DMS 273 (cell line): ENCODE measurements at regions not wholly inside any gene's neighbourhood (a gene's known extent, or its start where the extent isn't known, plus 50 kb on each side); places are given as distances from the start of the nearest gene placed in this dataset.
A peak's percentile ranks its signal among the peaks of the same experiment; 100 is the strongest.

Experiments
- DNase-seq: peaks from one replicate; lab custom pipeline; 2025; ENCODE audit not compliant: unreplicated experiment; lab: John Stamatoyannopoulos, UW

GRCh38 chr3:98969295-98969694 lies 67.8 kb upstream of the DCBLD2 start:
- no peak for DNase-seq

- DNase-seq: no peak
Measured at GRCh38 chr3:98968824-98969223, 67.3 kb upstream of the DCBLD2 start.

DNA sequence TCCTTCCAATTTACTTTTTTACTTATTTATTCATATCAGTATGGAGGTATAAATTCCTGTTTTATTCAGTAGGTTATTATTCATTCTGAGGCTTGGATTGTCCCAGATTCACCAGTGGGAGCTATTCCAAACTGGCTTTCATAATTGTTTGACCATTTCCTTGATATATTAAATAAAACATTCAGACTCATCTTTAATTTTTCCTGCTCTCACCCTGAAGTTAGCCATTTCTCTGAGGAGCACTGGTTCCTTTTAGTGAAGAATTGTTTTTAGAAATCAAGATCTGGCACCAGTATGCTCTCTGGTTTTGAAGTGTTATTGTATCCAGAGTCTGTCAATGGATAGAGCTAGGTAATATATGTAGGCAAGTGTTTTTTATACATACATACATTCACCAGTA lies 66.9 kb upstream of the DCBLD2 start:
- no peak for DNase-seq

DNA sequence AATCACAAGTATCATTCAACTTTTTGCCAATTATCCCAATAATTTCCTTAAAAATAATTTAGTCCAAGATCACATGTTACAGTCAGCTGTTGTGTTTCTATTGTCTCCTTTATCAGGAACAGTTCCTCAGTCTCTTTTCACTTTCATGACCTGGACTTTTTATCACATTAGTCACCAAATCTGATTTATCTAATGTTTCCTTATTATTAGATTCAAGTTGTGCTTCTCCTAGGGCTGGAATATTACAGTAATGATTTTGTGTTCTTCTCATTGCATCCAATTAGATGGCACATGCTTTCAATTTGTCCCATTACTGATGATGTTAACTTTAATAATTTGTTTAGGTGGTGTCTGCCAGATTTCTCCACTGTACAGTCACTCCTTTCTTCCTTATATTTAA lies 66.3 kb upstream of the DCBLD2 start:
- no peak for DNase-seq

- DNase-seq: peak; percentile 41
Measured at GRCh38 chr3:98966862-98967546, 65.5 kb upstream of the DCBLD2 start.

- DNase-seq: no peak
Measured at GRCh38 chr3:98966434-98966833, 64.9 kb upstream of the DCBLD2 start.

DNA sequence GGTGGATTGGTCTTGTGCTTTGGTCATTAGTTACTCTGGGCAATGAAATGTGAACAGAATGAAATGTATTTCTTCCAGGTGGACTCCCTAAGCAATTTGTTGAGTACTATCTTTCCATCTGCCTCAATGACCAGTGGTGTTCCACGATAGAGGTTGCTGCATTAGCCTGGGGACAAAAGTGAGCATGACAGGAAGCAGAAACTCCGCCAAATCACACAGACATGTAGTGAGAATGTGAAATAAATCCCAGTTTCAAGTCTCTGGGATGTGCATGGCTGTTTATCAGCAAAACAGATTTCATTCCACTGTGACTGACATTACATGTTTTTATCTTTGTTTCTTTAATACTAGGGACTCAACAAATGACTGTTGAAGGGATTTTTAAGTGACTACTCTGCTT lies 63.3 kb upstream of the DCBLD2 start:
- DNase-seq: no peak

GRCh38 chr3:98963546-98963945 lies 62.1 kb upstream of the DCBLD2 start:
- no peak for DNase-seq

GRCh38 chr3:98962951-98963350 lies 61.5 kb upstream of the DCBLD2 start:
- DNase-seq: no peak

GRCh38 chr3:98962189-98962930 lies 60.9 kb upstream of the DCBLD2 start:
- DNase-seq: no peak

GRCh38 chr3:98961161-98962155 lies 60.0 kb upstream of the DCBLD2 start:
- DNase-seq: no peak

GRCh38 chr3:98957681-98958080 lies 56.2 kb upstream of the DCBLD2 start:
- DNase-seq: no peak

DNA sequence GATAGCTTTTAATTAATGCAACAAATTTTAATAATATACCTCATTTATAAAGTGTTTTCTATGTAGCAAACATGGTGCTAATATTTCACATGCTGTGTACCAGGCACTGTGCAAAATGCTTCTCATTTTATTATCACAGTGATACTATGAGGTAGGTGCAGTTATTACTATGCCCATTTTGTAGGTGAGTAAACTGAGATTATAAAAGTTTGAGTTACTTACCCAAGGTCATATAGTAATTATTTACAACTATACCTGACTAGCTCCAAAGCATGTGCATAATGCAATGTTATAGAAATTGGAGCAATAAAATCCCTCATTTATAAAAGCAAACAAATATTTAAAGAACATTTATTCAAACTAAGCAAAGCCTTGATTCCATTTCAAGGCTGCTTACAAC lies 54.5 kb upstream of the DCBLD2 start:
- no peak for DNase-seq

DNA sequence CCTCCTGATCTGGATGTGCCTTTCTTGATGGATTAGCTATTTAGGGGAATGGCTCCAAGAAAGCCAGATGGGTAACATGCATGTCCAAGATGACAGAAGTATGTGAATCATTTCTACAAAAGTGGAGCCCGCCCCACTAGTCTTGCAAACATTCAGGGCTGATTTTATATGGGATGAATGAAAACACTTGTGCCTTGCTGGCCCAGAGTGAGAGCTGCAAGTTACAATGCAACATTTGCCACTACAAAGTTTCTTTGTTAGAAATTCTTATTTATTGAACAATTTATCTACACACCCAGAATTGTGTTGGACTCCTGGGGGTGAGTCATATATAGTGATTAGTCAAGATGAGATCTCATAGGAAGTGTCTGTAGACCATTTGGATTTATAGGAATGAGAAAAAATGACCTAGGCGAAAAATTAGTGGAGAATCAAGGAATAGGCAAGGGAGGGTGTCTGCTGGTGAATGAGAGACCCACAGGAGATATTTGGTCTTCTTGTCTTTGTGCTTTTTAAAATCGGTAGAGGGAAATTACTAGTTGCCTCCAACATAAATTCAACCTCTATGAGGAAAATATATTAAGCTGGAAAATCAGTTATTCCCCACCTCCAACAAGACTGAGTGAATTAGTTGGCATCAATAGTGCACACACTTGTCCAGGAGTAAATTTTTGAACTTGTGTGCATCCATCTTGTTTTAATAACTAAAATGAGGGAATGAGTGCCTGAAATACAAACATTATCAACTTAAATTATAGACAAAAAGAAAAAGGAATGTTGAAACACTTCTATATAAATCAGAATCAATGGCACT lies 53.5 kb upstream of the DCBLD2 start:
- DNase-seq: no peak

DNA sequence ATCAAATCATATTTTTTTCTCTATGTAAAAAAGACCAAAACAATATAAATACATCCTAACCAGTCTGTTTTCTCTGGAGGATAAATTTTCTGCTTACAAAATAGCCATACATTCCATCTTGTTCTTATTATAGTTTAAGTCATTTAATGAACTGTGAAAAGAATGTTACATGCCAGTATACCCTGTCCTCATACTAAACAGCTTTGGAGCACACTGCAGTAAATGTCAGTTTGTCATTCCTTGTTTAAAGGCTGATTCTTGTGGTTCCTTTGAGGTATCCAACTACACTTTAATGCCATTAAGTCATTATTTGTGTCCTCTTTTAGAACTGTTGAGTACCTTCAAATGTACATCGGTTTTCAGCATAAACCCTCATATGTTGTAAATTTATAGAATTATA lies 52.7 kb upstream of the DCBLD2 start:
- no peak for DNase-seq

DNA sequence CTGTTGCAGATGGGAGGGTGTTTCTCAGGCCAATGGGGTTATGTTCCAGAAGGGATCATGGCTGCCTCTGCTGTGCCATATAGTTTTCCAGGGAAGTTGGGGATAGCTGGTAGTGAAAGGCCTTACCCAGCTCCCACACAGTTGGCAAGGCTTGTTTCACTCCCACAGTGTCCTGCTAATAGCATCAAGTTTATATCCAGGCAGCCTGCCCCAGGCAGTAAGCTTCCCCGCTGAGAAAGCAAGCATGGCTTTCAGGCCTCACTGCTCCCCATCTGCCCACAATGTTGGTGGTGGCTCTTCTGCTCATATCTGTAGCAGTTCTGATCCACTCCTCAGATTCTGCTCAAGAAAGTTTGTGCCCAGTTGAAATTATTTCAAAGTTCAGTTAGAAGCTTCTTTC lies 50.9 kb upstream of the DCBLD2 start:
- peak; percentile 41 for DNase-seq
